C4-2B (cell line): ENCODE measurements at regions not wholly inside any gene's neighbourhood (a gene's known extent, or its start where the extent isn't known, plus 50 kb on each side); places are given as distances from the start of the nearest gene placed in this dataset.
"Not testable (repeated sequence)": the region's sequence is repeated elsewhere in the genome, so short reads cannot be mapped to it uniquely, and the experiment has no call there.

ENCODE experiments used
- ZFX ChIP-seq: fragments of 450-650 bp; IDR thresholded peaks from 2 replicates; pipeline ENCODE4 v1.6.1; 2017
- TF ChIP-seq, protein P1 (sequence below): fragments of 450-650 bp; conservative IDR thresholded peaks from 2 replicates; pipeline ENCODE4 v1.5.1; 2017; ENCODE audit warnings: mild to moderate bottlenecking

DNA sequence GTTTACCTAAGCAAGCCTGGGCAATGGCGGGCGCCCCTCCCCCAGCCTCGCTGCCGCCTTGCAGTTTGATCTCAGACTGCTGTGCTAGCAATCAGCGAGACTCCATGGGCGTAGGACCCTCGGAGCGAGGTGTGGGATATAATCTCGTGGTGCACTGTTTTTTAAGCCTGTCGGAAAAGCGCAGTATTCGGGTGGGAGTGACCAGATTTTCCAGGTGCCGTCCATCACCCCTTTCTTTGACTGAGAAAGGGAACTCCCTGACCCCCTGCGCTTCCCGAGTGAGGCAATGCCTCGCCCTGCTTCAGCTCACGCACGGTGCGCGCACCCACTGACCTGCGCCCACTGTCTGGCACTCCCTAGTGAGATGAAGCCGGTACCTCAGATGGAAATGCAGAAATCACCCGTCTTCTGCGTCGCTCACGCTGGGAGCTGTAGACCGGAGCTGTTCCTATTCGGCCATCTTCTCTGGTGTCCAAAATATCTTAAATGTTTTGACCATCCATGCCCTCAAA, 698.8 kb upstream of the AADAT start:
- TF ChIP-seq, protein P1, sequence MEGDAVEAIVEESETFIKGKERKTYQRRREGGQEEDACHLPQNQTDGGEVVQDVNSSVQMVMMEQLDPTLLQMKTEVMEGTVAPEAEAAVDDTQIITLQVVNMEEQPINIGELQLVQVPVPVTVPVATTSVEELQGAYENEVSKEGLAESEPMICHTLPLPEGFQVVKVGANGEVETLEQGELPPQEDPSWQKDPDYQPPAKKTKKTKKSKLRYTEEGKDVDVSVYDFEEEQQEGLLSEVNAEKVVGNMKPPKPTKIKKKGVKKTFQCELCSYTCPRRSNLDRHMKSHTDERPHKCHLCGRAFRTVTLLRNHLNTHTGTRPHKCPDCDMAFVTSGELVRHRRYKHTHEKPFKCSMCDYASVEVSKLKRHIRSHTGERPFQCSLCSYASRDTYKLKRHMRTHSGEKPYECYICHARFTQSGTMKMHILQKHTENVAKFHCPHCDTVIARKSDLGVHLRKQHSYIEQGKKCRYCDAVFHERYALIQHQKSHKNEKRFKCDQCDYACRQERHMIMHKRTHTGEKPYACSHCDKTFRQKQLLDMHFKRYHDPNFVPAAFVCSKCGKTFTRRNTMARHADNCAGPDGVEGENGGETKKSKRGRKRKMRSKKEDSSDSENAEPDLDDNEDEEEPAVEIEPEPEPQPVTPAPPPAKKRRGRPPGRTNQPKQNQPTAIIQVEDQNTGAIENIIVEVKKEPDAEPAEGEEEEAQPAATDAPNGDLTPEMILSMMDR = not testable (repeated sequence)
- TF ChIP-seq ZFX = not testable (repeated sequence)
